ENCODE measurements at regions not wholly inside any gene's neighbourhood (a gene's known extent, or its start where the extent isn't known, plus 50 kb on each side); places are given as distances from the start of the nearest gene placed in this dataset.

- H3K36me3 ChIP-seq (replicated peaks in 1 of 2; ENCODE audit: control insufficient read depth in 1 of 2, insufficient read depth in 2 of 2, low read length in 2 of 2), result no peaks in the 10 kb centered on the region
- no peaks in the 10 kb centered on the region for H3K27me3 ChIP-seq (ENCODE audit: control insufficient read depth in 1 of 2, insufficient read depth in 2 of 2, low read length in 2 of 2)
- H3K4me3 ChIP-seq (replicated peaks in 1 of 3; ENCODE audit: insufficient read depth in 1 of 3, low read depth in 2 of 3, low read length in 3 of 3), result no peak overlapping the region
- intact Hi-C loops (cut with micrococcal nuclease; ENCODE audit: unreplicated experiment), result loop anchor here (5.0 kb wide), 1 partner anchor 323 kb away; no protein-coding TSS in a partner anchor
- FAIRE-seq (no peak), ATAC-seq (no peak), DNase-seq (ENCODE audit: low spot score) (no peak)
- no peaks in the 10 kb centered on the region for H3K9me3 ChIP-seq (ENCODE audit: low read length)
- no peaks in the 10 kb centered on the region for H3K4me1 ChIP-seq (ENCODE audit: insufficient read depth, low read length)
- no peak overlapping the region for H3K9ac ChIP-seq (ENCODE audit: insufficient read depth, low read depth, low read length)
- CTCF ChIA-PET (ENCODE audit: low intra/inter-chr PET ratio, low total read pairs), result no interaction called here
- H3K79me2 ChIP-seq (ENCODE audit: insufficient read depth, low read length), result no peaks in the 10 kb centered on the region
- in situ Hi-C loops (cut with HindIII; ENCODE audit: extremely low pct_ligation_motif_present, low pct_unique_long_range_greater_than_20kb), result no loop called here
- H3K27ac ChIP-seq (ENCODE audit: extremely low read length, insufficient read depth, low read length), result no peak overlapping the region
- WGBS (ENCODE audit: low lambda C conversion rate), result 1% methylated on average over 3 of the region's 3 CpGs
- no peak overlapping the region for H3K4me2 ChIP-seq (ENCODE audit: low read depth, low read length)
- no TSS peak for BruUV-seq (replicated peaks)
- no peaks in the 10 kb centered on the region for H4K20me1 ChIP-seq (ENCODE audit: insufficient read depth, low read length)
- no peak overlapping the region for H2AFZ ChIP-seq (ENCODE audit: low read length)
- POLR2A ChIA-PET, result no interaction called here
- TF ChIP-seq, protein P1, sequence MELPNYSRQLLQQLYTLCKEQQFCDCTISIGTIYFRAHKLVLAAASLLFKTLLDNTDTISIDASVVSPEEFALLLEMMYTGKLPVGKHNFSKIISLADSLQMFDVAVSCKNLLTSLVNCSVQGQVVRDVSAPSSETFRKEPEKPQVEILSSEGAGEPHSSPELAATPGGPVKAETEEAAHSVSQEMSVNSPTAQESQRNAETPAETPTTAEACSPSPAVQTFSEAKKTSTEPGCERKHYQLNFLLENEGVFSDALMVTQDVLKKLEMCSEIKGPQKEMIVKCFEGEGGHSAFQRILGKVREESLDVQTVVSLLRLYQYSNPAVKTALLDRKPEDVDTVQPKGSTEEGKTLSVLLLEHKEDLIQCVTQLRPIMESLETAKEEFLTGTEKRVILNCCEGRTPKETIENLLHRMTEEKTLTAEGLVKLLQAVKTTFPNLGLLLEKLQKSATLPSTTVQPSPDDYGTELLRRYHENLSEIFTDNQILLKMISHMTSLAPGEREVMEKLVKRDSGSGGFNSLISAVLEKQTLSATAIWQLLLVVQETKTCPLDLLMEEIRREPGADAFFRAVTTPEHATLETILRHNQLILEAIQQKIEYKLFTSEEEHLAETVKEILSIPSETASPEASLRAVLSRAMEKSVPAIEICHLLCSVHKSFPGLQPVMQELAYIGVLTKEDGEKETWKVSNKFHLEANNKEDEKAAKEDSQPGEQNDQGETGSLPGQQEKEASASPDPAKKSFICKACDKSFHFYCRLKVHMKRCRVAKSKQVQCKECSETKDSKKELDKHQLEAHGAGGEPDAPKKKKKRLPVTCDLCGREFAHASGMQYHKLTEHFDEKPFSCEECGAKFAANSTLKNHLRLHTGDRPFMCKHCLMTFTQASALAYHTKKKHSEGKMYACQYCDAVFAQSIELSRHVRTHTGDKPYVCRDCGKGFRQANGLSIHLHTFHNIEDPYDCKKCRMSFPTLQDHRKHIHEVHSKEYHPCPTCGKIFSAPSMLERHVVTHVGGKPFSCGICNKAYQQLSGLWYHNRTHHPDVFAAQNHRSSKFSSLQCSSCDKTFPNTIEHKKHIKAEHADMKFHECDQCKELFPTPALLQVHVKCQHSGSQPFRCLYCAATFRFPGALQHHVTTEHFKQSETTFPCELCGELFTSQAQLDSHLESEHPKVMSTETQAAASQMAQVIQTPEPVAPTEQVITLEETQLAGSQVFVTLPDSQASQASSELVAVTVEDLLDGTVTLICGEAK (IDR thresholded peaks at IDR 0.05), result no peak
- TF ChIP-seq, protein P1 (CRISPR knock-in tag; IDR thresholded peaks at IDR 0.05), result no peak
- TF ChIP-seq NFE2L2 (IDR thresholded peaks at IDR 0.05; ENCODE audit: low read length) (no peak), MAFK (conservative IDR thresholded peaks at IDR 0.05 in 1 of 2, IDR thresholded peaks at IDR 0.05 in 1 of 2; ENCODE audit: low read length in 2 of 2) (no peak), NFYB (CRISPR knock-in tag; IDR thresholded peaks at IDR 0.05) (no peak), KAT7 (CRISPR knock-in tag; IDR thresholded peaks at IDR 0.05; ENCODE audit: borderline replicate concordance) (no peak), HNF4G (IDR thresholded peaks at IDR 0.05; ENCODE audit: borderline replicate concordance, low read depth, low read length) (no peak), HNF4G (CRISPR knock-in tag; IDR thresholded peaks at IDR 0.05; ENCODE audit: borderline replicate concordance, low read depth) (no peak), SALL1 (CRISPR knock-in tag; IDR thresholded peaks at IDR 0.05) (no peak), ESRRA (CRISPR knock-in tag; IDR thresholded peaks at IDR 0.05; ENCODE audit: low read depth) (no peak), ZNF598 (CRISPR knock-in tag; IDR thresholded peaks at IDR 0.05; ENCODE audit: borderline replicate concordance) (no peak), NCOA5 (CRISPR knock-in tag; IDR thresholded peaks at IDR 0.05) (no peak), TBX2 (CRISPR knock-in tag; IDR thresholded peaks at IDR 0.05; ENCODE audit: borderline replicate concordance) (no peak), ZNF329 (CRISPR knock-in tag; IDR thresholded peaks at IDR 0.05; ENCODE audit: low read depth) (no peak)
- TF ChIP-seq, protein P2, sequence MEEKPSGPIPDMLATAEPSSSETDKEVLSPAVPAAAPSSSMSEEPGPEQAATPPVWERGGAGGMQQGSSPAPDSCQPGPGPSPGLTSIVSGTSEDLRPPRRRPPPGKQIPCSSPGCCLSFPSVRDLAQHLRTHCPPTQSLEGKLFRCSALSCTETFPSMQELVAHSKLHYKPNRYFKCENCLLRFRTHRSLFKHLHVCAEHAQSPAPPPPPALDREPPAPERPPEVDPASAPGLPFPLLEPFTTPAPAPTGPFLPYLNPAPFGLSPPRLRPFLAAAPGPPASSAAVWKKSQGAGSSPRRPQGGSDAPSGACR (CRISPR knock-in tag; IDR thresholded peaks at IDR 0.05), result no peak
These were observed 377.8 kb upstream of the DACH1 start for GRCh38 chr13:72244788-72245187.
